Bronchial epithelial cell (primary cell): ENCODE measurements at regions not wholly inside any gene's neighbourhood (a gene's known extent, or its start where the extent isn't known, plus 50 kb on each side); places are given as distances from the start of the nearest gene placed in this dataset.

ENCODE experiments used
- DNase-seq: peaks from one replicate; pipeline ENCODE4 v3.0.0-alpha.2; 2010; ENCODE audit warnings: low read depth
- FAIRE-seq: peaks from 2 replicates; lab custom pipeline; 2011; peaks lifted over from hg19 to GRCh38; lab: Jason Lieb, UNC
- H3K27me3 ChIP-seq: 2 replicates; pipeline ENCODE4 v1.5.1; 2011; ENCODE audit warnings: low read length; ENCODE audit not compliant: control insufficient read depth, insufficient read depth
- H3K36me3 ChIP-seq: 2 replicates; pipeline ENCODE4 v1.5.1; 2011; ENCODE audit warnings: low read length; ENCODE audit not compliant: control insufficient read depth, insufficient read depth
- H3K4me3 ChIP-seq: 2 replicates; pipeline ENCODE4 v1.5.1; 2011; ENCODE audit warnings: mild to moderate bottlenecking, low read depth, low read length, control low read depth
- CTCF ChIP-seq: IDR thresholded peaks from 2 replicates; pipeline ENCODE4 v1.5.1; 2011; ENCODE audit warnings: mild to moderate bottlenecking, moderate library complexity, low read length, control low read depth, inconsistent platforms; ENCODE audit not compliant: insufficient read depth, severe bottlenecking

GRCh38 chr2:80725001-80725400, 420.4 kb upstream of the LRRTM1 start:
- no peak for FAIRE-seq

GRCh38 chr2:80722803-80723202, 418.3 kb upstream of the LRRTM1 start:
- no peak for FAIRE-seq
- no peaks in the 10 kb centered on the region for H3K27me3 ChIP-seq
- no peaks in the 10 kb centered on the region for H3K36me3 ChIP-seq
- H3K4me3 ChIP-seq, result no peak overlapping the region
- no peak for TF ChIP-seq CTCF
- no peak for DNase-seq

More at GRCh38 chr2:80725001-80725400, 420.4 kb upstream of the LRRTM1 start:
- Histone ChIP-seq H3K27me3 (no peaks in the 10 kb centered on the region), H3K4me3 (no peak overlapping the region), H3K36me3 (no peaks in the 10 kb centered on the region)
- DNase-seq, result no peak
- TF ChIP-seq CTCF, result no peak

GRCh38 chr2:80719607-80720006, 415.1 kb upstream of the LRRTM1 start:
- H3K27me3 ChIP-seq, result no peaks in the 10 kb centered on the region
- no peak for FAIRE-seq

GRCh38 chr2:80715433-80715832, 410.9 kb upstream of the LRRTM1 start:
- FAIRE-seq (no peak), DNase-seq (no peak)
- TF ChIP-seq CTCF, result no peak
- no peak overlapping the region for H3K4me3 ChIP-seq
- no peaks in the 10 kb centered on the region for H3K36me3 ChIP-seq
- H3K27me3 ChIP-seq, result no peaks in the 10 kb centered on the region

More at GRCh38 chr2:80719607-80720006, 415.1 kb upstream of the LRRTM1 start:
- DNase-seq, result no peak
- no peak for TF ChIP-seq CTCF
- no peaks in the 10 kb centered on the region for H3K36me3 ChIP-seq
- H3K4me3 ChIP-seq, result no peak overlapping the region

- TF ChIP-seq CTCF, result no peak
- no peak for FAIRE-seq
- no peaks in the 10 kb centered on the region for H3K27me3 ChIP-seq
- DNase-seq, result no peak
- no peak overlapping the region for H3K4me3 ChIP-seq
- H3K36me3 ChIP-seq, result no peaks in the 10 kb centered on the region
Observed at GRCh38 chr2:80711915-80712314, 407.4 kb upstream of the LRRTM1 start.

- Histone ChIP-seq H3K36me3 (no peaks in the 10 kb centered on the region), H3K27me3 (no peaks in the 10 kb centered on the region), H3K4me3 (no peak overlapping the region)
- TF ChIP-seq CTCF, result no peak
- DNase-seq (no peak), FAIRE-seq (no peak)
Observed at GRCh38 chr2:80706951-80707350, 402.4 kb upstream of the LRRTM1 start.
